Stimulated activated CD8-positive, alpha-beta memory T cell treated with anti-CD3 and anti-CD28 coated beads, Interleukin-12 subunit alpha, Interleukin-12 subunit beta, amount 100 ng/mL, for 4 hours (primary cell): ENCODE measurements at regions not wholly inside any gene's neighbourhood (a gene's known extent, or its start where the extent isn't known, plus 50 kb on each side); places are given as distances from the start of the nearest gene placed in this dataset.
"Not testable (repeated sequence)": the region's sequence is repeated elsewhere in the genome, so short reads cannot be mapped to it uniquely, and the experiment has no call there.

Source experiments
- DNase-seq: peaks from one replicate; pipeline ENCODE4 v3.0.0-alpha.2; 2020; ENCODE audit warnings: low read depth

DNA sequence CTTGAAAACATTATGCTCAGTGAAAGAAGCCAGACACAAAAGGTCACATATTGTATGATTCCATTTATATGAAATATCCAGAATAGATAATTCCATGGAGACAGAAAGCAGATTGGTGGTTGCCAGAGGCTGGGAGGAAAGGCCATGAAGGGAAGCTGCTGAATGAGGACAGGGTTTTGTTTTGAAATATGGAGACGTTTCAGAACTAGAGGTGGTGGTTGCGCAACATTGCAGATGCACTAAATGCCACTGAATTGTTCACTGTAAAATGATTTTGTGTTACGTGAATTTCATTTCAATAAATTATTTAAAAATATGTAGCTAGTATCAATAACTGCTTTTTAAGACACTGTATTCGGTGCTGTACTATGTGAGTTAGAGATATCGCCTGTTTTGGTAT, 101.7 kb upstream of the ZNF236 start:
- no peak for DNase-seq

DNA sequence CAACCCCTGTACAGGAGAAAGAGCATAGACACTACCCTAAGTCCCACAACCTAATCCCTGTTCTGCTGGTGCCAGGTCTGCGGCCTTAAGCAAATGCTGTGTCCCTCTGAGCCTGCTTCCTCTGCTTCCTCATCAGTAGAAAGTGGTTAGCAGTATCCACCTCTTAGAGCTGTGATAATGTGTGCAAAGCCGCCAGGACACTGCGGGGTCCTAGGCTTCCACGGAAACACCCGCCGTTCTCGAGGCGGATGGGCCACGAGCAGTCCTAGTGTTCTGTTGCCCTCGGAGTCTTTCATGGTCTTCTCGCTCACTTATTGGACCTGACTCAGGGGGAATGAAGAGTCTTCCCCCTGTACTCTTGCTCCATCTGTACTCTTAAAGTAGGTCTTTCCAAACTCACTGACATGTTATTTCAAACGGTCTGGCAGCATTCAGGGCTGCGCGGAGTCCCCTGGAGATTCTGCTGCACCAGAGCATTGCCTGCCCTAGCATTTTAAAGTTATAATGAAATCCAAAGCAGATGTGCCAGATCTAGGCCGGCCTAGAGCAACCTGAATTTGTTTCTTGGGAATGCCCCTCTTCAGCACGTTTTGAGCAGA, 107.2 kb upstream of the ZNF236 start:
- DNase-seq: no peak

DNA sequence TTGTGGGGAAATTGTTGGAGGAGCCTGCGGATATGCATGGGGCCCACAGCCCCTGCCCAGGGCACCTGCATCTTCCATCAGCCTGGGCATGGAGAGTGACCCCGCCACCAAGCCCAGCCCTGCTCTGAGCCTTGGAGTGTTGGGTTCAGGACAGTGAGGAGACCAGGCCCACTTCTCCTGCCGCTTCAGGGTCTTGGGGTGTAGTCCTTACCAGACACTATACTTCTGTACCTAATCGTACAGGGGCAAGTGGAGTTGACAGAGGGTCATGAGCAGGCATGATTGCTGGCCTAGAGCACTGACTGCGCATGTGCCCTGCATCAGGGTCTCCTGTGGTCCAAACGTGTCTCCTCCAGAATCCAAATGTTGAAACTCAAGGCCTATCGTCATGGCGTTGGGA, 108.9 kb upstream of the ZNF236 start:
- DNase-seq: no peak

DNA sequence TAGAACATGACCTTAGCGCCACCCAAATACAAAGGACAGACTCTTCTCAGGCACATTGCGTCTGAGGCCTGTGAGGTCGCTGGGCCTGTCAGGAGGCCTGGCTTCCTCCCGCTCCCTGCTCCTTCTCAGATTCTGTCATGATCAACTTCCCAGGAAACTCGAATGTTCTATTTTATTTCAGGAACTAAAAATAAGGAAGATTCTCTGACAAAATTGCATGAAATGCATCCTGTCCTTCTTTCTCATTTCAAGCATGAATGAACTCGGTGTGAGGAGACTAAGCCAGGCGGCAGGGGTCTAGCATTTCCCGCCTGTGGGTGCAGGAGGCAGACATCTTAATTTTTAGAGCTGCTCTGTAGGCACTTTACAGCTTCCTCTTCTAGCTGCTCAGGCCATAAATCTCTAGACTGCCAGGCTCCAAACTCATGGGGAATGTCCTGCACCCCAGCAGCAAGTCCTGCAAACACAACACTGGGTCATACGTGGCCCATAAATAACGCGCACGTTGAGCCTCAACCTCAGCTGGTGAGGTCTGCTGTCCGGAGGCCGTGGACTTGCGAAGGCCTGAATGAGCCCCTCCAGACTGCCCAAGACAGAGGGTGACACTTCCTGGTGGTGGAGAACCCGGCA, 109.7 kb upstream of the ZNF236 start:
- no peak for DNase-seq

DNA sequence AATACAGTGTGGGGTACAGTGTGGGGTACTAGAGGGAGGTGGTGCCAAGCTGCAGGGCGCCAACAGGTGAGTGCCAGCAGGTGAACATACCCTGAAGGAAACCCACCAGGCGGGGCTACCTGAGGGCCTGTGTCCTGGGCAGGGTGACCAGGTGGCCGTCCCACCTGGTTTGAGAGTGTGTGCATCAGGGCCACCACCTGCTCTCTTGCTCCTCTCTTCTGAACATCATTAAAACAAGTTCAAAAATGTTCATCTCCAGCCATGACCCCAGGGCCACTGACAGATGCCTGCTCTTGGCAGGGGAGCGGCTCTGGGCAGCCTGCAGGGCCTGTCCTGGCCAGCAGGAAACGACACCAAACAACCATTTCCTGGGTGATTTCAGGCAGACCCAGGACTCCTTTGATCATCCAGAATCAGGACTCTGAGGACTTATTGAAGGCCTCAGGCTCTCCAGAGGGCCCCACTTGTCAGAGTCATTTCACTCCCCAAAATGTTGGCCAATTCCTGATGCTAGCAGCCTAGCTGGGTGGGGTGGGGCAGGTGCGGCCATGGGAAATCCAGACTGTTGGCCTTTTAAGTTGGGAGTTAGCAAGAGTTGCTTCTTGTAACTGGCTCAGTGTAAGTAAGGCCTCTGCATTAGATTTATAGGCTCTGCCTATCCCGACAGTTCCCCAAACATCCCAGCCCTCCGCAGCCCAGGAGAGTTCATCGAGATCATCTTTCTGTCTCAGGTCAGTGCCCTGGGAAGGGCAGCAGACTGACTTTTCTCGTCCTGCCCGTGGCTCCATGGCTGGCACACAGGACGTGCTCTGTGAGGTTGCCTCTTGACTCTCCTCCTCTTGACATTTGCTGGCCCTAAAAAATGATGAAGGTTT, 111.5 kb upstream of the ZNF236 start:
- no peak for DNase-seq

DNA sequence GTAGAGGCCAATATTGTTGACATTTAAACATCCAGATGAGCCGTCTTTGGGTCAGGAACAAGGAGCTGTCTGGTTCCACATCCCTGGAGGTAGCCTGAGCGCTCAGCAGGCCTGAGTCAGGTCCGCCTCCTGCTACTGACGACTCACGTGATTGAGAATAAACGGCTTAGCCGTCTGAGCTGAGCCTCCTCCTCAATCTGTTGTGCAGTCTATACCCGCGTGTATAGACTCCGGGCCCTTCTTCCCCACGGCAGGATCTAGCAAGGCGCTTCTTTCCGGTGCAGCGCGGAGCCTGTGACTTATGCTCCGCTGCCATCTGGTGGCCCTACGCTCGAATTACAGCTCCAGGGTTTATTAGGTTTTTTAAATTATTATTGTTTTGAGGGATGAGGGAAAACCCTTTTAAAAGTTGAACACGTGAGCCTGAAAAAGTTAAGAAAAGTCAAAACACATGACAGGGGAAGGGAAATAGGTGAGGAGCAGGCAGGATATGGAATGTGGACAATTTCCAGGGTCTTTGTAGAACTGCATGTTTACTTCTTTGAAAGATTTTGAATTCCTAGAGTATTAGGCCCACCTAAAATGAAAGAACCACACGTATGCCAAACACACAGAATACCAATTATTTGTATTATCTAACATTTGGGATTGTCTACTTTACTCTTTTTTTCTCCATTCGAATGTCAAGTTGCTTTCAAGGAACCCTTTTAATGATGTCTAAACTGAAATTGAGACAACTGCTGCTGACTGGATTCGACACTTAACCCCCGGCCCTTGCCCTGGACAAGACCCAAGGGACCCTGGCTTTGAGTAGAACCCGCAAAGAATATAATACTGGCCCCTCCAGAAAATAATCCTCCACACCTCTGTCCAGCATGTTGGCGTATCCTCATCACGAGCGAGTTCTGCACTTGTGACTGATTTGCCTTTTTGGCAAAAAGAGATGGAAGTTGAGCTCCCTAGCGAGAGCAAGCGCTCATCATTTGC, 112.4 kb upstream of the ZNF236 start:
- DNase-seq: peak; percentile 27

DNA sequence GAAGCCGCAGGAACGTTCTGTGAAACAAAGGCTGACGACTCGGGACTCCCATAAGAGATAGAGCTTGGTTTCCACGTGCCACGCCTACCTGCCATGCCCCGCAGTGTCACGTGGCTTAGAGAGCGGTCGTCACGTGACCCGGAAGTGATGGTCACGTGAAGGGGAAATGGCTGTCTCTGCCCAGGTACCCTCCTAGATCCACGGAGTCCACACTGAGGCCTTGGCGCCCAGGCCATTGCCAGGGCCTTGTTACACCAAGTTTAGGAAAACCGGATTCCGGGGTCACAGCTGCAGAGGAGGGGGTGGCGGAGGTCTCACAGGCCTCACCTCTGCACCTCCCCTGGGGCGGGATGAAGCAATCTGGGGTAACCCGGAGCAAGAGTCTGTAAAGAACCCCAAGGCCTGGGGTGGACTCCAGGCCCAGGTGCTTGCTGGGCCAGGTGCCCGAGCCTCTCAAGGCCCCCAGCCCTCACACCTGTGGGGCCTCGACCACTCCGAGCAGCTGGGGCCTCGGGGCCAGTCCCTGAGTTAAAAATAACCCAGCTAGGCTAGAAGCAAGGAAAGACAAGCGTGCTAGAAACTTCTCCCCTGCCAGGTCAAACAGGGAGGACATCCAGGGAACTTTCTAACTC, 113.5 kb upstream of the ZNF236 start:
- DNase-seq: no peak

DNA sequence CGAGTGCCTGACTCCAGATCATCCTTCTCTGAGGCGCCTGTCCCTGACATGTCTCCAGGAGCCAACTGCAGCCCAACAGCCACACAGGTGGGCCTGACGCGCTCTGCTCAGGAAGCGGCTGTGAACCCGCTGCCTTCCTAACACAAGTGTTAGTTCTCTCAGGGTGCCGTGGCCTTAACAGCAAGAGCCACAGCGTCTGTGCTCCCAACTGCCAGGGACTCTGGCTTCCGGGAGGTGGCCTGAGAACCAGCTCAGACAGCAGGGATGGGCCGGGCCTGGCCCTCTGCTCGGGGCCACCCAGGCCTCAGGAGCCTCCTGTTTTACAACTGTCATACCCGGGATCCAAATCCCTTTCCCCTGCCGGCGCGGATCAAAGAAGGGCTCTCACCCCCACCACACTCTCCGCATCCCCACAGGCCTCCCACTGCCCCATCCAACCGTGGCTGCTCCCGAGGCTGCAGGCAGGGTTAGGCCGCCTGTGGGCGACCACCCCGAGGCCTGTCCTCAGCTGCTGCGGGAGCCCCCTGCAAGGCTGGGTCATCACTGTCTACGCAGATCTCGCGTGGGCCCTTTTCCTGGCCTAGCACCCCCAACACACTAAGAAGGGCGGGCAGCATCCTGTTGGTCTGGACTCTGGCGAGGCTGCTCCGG, 114.2 kb upstream of the ZNF236 start:
- DNase-seq: no peak

DNA sequence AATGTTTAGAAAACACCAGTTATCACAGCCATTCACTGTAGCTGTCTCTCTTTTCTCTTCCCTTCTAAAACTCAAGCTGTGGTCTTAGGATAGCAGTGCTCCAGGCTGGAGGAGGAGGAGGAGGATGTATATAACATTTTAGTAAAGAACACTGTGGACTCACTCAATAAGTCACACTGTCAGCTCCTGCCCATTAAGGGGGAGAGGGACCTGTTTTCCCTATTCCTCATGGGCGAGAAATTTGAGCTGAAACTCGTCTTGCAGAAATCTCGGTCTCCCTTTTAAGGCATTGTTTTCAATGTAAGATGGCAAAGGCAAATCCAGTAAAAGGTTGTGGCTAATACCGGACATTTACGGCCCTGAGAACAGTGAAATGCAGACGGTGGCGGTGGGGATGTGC, 114.8 kb upstream of the ZNF236 start:
- DNase-seq: no peak

DNA sequence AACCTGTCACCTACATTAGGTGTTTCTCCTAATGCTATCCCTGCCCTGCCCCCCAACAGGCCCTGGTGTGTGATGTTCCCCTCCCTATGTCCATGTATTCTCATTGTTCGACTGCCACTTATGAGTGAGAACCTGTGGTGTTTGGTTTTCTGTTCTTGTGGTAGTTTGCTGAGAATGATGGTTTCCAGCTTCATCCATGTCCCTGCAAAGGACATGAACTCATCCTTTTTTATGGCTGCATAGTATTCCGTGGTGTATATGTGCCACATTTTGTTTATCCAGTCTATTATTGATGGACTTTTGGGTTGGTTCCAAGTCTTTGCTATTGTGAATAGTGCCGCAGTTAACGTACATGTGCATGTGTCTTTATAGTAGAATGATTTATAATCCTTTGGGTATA, 117.8 kb upstream of the ZNF236 start:
- not testable (repeated sequence) for DNase-seq

DNA sequence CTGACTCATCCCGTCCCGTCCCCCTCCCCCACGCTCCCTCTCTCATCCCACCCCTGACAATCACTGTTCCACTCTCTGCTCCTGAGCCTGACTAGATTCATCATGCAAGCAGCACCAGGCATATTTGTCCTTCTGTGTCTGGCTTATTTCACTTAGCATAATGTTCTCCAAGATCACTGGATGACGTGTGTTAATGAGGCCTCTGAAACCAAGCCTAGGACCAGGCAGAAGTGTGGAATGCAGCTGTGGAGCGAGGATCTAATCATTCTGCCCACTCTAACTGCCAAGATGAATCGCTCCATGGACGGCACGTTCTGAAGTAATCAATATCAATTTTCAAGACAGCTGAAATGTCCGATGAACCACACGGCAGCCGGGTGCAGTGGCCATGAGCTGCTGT, 122.4 kb upstream of the ZNF236 start:
- DNase-seq: no peak

DNA sequence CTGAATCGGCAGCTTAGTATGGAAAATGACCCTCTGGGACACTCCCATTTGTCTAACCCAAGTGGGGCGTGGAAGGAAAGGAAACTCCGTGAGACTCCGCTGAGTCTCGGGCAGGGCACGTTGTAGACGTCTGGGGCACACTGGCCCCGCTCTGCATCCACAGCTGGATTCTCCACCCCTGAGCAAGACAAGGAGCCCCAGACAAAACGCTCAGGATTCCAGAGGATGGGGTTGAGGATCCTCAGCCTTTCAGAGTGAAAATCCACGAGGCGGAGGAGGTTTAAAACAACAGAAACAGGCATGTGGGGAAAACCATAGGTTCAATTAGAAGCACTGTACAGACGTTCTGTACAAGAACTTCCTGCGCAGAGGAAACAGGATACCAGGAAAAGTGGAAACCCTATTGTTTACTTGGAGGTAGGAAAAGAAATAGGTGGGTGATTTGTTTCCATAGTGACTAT, 124.9 kb upstream of the ZNF236 start:
- DNase-seq: no peak

DNA sequence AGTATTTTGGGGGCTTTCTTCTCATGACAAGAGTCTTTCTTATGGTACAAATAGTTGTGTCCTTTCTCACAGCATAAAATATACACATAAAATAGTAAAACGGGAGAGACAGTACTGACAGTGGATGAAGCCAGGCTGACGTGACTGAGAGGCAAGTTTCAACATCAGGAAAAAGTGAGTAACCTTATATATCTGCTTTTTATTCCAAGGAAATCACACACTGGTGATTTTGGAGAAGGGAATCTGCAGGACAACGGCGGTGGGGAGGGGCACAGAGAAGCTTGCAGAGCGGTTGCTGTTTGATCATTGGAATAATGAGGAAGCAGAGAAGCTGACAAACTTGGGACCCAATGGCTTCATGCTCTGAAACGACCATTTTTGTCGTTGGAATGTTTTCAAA, 130.6 kb upstream of the ZNF236 start:
- no peak for DNase-seq

DNA sequence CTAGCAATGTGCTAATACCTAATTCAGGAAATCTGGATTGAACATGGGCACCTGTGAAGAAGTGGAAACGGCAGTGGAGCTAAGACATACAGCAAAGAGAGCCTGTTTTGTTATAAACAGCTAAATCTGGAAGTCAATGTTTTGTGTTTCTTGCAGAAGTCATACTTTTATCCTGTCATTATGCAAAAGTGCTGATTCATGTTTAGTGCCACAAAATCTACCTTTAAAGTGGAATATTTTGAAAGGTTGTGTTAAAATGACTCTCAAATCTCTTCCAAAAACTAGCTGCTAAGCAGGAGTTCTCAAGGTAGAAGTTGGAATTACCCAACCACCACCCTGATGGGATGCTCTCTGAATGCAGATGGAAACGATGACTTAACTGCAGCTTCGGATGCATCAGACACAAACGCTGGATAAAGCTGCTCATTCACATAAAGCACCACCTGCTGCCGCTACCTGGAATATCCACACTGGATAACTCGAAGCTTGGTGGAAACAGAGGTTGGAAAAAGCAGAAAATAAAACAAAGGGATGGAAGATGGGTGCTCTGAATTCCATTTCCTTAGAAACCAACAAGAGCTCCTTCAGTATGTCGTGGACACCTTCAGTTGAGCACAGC, 132.6 kb upstream of the ZNF236 start:
- DNase-seq: no peak

DNA sequence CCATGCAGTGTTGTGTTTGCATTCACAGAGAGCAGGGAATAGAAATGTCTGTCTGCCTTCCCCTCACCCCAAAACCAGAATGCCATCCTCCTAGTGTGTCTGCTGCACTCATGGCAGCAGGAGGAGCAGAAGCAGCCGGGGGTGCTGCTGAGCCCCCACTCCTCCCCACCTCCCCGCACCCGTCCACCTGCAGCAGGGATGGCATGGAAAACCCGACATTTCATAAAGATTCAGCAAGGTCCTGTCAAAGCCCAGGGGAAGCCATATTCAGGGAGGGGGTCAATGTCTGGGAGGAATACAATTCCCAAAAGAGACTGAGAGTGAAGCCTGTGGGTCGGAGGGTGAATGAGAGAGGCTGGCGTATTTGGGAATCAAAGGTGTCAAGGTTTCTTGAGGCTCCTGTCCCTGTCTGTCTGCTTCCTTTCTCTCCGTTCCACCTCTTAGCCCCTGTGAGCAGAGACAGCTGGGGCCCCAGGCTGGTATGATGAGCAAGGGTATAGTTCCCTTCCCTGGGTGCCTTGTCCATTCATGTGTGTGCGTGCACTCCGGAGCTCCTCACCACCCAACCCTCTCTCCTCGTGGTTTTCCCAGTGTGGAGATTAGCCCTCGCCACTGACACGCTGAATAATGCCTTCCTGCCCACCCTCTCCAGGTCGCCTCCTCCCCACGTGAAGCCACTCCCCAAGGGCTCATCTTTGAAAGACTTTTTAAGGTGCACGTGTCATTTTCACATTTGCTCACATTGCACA, 133.5 kb upstream of the ZNF236 start:
- DNase-seq: no peak

DNA sequence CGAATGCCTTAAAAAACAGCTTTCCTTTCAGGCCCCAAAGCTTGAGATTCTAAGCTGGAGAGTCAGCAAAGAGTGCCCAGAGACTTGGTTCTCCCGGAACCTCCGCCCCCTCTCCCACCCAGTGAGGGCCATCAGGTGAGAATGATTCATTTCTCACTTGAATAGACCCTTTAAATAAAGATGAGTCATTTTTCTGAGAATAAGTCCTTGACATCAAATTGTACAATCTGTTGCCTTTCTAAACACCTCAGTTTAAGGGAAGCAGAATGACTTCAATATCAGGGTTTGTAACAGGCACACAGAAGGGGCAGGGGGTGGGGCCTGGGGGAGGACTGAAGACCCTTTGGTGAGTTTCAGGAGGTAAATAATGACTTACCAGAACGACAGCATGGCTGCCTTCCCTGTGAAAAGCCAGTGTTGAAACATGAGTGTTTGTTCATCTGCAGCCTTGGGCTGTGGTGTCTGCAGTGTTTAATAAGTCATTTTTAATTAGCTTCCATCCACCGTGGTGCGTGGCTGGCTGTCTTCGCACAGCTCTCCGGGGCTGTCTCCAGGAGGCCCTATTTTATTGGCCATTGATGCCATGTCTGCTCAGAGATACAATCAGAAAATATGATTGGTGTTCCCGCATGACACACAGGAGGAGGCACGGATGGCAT, 134.9 kb upstream of the ZNF236 start:
- DNase-seq: no peak

DNA sequence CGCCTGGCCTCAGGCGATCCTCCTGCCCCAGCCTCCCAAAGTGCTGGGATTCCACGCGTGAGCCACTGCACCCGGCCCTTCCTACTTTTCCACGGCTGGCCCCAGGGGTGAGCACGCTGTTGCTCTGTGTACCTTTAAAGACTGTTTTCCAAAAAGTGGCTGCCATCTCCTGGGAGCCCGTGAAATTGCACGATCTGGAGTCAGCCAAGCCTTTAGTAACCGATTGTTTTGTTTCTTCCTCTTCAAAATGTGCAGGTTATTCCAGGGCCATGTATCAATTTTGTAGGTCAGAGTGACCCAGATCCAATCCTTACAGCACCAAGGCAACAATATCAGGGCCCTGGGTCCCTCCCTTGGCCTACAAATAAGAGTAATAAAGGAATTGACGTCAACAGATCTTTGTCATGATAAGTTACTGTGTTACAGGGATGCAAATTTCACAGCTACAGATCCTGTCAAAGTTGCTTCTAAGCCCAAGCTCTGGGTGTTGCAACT, 135.6 kb upstream of the ZNF236 start:
- no peak for DNase-seq

DNA sequence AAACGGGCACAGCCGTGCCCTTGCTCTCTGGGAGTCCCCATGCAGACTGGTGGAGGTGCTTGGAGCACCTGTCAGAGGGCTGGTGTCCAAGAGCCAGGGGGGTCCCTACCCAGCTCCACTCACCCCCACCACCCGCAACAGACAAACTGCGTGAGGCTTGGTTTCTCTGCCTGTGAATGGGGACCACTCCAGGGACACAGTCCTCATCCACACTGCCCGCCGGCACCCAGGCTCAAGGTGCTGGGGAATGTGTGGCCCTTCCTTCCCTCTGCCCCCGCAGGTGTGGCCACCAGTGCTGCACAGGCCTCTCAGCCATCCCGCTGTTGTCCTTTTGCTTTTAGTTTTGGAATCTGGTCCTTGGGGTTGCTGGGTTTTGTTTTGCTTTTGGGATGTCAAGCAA, 136.5 kb upstream of the ZNF236 start:
- DNase-seq: no peak

DNA sequence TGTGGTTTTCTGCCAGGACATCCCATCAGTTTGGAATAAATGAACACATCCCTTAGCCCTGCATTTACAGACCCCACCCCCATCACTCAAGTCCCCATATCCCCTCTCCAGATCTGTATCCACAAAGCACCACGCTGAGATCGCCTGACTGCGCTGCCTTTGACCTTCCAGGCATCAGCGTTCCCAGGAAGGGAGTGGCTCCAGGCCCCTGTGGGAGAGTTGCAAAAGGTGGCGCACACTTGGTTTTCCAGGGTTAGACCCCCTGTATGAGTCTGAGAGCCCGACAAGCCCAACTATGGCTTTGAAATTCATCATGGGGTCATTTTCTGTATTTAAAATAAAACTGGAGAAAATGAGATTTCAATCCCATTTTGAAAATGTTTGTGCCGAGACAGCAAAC, 137.0 kb upstream of the ZNF236 start:
- no peak for DNase-seq
